ENCODE measurements at regions not wholly inside any gene's neighbourhood (a gene's known extent, or its start where the extent isn't known, plus 50 kb on each side); places are given as distances from the start of the nearest gene placed in this dataset.
A peak's percentile ranks its signal among the peaks of the same experiment; 100 is the strongest.

- no peak for DNase-seq (ENCODE audit: low spot score)
Observed at GRCh38 chr2:40758401-40759155, 306.7 kb upstream of the SLC8A1 start.

GRCh38 chr2:40760071-40760666 is 308.3 kb upstream of the SLC8A1 start:
- peak; percentile 4 for DNase-seq (ENCODE audit: low spot score)

More at GRCh38 chr2:40758401-40759155, 306.7 kb upstream of the SLC8A1 start:
- TF ChIP-seq CTCF (IDR thresholded peaks at IDR 0.05; ENCODE audit: extremely low read depth, missing control alignments): no peak

GRCh38 chr2:40773291-40773690 is 321.4 kb upstream of the SLC8A1 start:
- TF ChIP-seq CTCF (IDR thresholded peaks at IDR 0.05; ENCODE audit: extremely low read depth, missing control alignments): no peak
- DNase-seq (ENCODE audit: low spot score): no peak

More at GRCh38 chr2:40760071-40760666, 308.3 kb upstream of the SLC8A1 start:
- TF ChIP-seq CTCF (IDR thresholded peaks at IDR 0.05; ENCODE audit: extremely low read depth, missing control alignments): peak; percentile 10

GRCh38 chr2:40783704-40784103 is 331.8 kb upstream of the SLC8A1 start:
- no peak for DNase-seq (ENCODE audit: low spot score)
- no peak for TF ChIP-seq CTCF (IDR thresholded peaks at IDR 0.05; ENCODE audit: extremely low read depth, missing control alignments)

- TF ChIP-seq CTCF (IDR thresholded peaks at IDR 0.05; ENCODE audit: extremely low read depth, missing control alignments): no peak
- no peak for DNase-seq (ENCODE audit: low spot score)
Observed at GRCh38 chr2:40786636-40787035, 334.7 kb upstream of the SLC8A1 start.

GRCh38 chr2:40797120-40797519 is 345.2 kb upstream of the SLC8A1 start:
- TF ChIP-seq CTCF (IDR thresholded peaks at IDR 0.05; ENCODE audit: extremely low read depth, missing control alignments): no peak
- DNase-seq (ENCODE audit: low spot score): no peak

GRCh38 chr2:40803900-40804299 is 352.0 kb upstream of the SLC8A1 start:
- no peak for TF ChIP-seq CTCF (IDR thresholded peaks at IDR 0.05; ENCODE audit: extremely low read depth, missing control alignments)

More at GRCh38 chr2:40803900-40804299, 352.0 kb upstream of the SLC8A1 start:
- DNase-seq (ENCODE audit: low spot score): no peak

Data from GM20000 (cell line).